AG10803 (cell line): ENCODE measurements at regions not wholly inside any gene's neighbourhood (a gene's known extent, or its start where the extent isn't known, plus 50 kb on each side); places are given as distances from the start of the nearest gene placed in this dataset.

Experiments
- DNase-seq: peaks from one replicate; pipeline ENCODE4 v3.0.0; 2010; ENCODE audit warnings: low read depth
- H3K4me3 ChIP-seq: 2 replicates; pipeline ENCODE4 v1.5.1; 2011; ENCODE audit warnings: mild to moderate bottlenecking, low read length, control low read depth
- TF ChIP-seq, protein P1 (sequence below): conservative IDR thresholded peaks from 2 replicates; pipeline ENCODE4 v1.5.1; 2011; ENCODE audit warnings: mild to moderate bottlenecking, low read length, control low read depth, inconsistent platforms

DNA sequence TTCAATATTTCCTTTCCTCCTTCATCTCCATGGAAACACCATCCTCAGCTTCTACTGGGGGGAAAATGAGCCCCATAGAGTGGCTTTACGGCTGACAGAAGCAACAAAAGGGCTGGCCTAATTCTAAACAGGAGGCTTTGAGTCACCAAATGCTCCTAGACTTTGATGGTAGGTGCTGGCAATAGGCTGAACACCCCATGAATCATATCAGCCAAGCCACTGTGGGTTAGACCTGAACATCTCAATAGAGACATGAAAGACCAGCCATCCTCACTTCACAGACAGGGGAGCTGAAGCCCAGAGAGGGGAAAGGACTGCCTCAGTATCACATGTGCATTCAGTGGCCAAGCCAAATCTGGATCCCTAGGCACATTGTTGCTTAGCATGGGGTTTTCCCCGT, 107.6 kb downstream of the AMER1 start:
- TF ChIP-seq, protein P1, sequence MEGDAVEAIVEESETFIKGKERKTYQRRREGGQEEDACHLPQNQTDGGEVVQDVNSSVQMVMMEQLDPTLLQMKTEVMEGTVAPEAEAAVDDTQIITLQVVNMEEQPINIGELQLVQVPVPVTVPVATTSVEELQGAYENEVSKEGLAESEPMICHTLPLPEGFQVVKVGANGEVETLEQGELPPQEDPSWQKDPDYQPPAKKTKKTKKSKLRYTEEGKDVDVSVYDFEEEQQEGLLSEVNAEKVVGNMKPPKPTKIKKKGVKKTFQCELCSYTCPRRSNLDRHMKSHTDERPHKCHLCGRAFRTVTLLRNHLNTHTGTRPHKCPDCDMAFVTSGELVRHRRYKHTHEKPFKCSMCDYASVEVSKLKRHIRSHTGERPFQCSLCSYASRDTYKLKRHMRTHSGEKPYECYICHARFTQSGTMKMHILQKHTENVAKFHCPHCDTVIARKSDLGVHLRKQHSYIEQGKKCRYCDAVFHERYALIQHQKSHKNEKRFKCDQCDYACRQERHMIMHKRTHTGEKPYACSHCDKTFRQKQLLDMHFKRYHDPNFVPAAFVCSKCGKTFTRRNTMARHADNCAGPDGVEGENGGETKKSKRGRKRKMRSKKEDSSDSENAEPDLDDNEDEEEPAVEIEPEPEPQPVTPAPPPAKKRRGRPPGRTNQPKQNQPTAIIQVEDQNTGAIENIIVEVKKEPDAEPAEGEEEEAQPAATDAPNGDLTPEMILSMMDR, result no peak
- DNase-seq, result no peak

DNA sequence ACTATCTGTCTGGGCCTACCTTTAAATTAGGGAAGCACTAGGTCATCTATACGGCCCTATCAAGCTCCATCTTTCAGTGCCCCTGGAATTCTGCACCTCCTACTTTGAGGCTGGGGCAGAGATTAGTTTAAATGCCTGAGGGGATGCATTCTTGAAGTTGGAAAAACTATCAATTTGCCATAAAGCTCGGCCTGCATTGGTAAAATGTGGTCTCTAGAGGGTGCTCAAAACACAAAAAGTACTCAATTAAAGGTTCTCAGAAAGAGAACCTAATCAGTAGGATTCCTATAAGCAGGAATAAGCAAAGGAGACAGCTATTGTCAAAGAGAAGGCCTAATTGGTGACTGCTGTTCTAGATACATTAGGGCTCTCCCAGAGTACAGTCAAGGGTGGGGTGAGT, 111.7 kb downstream of the AMER1 start:
- peak; percentile 11 for DNase-seq

More for the DNA sequence above, 107.6 kb downstream of the AMER1 start:
- H3K4me3 ChIP-seq, result no peak overlapping the region

More for the DNA sequence above, 111.7 kb downstream of the AMER1 start:
- TF ChIP-seq, protein P1, result peak; percentile 50
- no peak overlapping the region for H3K4me3 ChIP-seq
